ENCODE measurements at regions not wholly inside any gene's neighbourhood (a gene's known extent, or its start where the extent isn't known, plus 50 kb on each side); places are given as distances from the start of the nearest gene placed in this dataset.

GRCh38 chr17:55642741-55643140 is 79.9 kb downstream of the TMEM100 start:
- TF ChIP-seq CTCF (IDR thresholded peaks at IDR 0.05; ENCODE audit: low read length) = no peak
- no peak for TF ChIP-seq EZH2phosphoT487 (IDR thresholded peaks at IDR 0.05; ENCODE audit: low read length)
- no peak for TF ChIP-seq EZH2 (optimal IDR thresholded peaks at IDR 0.05; ENCODE audit: low read depth, low read length)
